HG02852 (cell line): ENCODE measurements at regions not wholly inside any gene's neighbourhood (a gene's known extent, or its start where the extent isn't known, plus 50 kb on each side); places are given as distances from the start of the nearest gene placed in this dataset.
"Not testable (repeated sequence)": the region's sequence is repeated elsewhere in the genome, so short reads cannot be mapped to it uniquely, and the experiment has no call there.

Experiments
- ATAC-seq: cut with Tn5 transposase; IDR thresholded peaks from one replicate; pipeline ENCODE4 v1.9.1; 2021; ENCODE audit warnings: mild to moderate bottlenecking, moderate library complexity; ENCODE audit not compliant: unreplicated experiment

DNA sequence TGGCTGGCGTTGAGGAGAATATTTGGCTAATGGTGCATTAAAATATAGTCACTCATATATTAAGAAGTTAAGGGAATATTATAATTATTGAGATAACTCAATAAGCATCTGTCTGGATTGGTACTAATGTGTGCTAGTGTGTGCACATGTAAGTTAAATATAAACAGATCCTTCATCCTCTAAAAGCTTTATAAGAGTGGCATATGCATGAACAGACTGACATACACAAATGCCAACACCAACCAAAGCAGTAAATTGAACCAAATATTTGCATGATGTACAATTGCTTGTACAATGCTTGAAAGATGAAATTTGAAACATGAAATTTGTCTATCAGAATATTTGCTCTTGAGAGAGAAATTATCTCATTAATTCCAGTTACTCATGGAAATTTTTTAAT, 344.9 kb downstream of the ADGRL2 start:
- ATAC-seq = no peak

DNA sequence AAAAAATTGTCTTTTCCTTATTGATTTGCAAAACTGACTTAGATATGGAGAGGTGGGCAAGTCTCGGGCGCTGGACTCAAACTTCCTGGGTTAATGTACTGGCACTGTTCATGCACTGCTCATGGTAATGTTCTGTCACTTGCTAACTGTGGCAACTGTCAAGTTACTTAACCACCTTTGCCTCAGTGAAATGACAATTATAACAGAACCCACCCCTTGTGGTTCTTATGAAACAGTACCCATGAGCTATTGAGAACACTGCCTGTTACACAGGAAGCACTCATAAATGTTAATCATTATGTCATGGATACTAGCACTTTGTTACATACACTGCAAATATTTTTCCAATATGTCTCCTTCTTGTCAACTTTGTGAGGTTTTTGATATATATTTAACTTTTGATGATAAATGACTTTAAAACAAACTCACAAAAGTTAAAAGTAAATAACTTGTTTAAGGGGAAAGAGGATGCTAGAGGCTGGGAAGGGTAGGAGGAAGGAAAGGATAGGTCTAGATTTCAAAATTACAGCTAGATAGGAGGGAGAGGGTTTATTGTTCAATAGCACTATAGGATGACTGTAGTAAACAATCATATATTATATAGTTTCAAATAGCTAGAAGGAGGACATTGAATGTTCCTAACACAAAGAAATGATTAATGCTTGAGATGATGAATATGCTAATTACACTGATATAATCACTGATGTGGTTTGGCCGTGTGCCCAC, 342.5 kb downstream of the ADGRL2 start:
- no peak for ATAC-seq

DNA sequence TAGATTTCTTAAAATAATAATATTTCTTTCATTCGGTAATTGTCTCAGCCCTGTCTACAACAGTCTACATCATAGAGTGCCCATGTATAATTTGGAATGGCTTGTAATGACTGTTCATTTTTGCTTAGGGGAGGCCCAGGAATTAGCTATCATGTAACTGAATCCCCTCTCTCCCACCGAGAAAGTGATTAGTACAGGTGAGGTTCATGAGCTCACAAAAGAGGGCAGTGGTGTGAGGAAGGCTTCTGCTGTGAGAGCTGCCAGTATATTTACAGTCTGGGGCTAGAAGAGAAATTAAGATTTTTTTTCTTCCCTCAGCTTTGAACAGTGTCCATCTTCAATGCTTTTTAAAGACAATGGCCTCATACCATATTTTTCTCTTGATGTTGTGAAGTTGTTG, 340.7 kb downstream of the ADGRL2 start:
- no peak for ATAC-seq

DNA sequence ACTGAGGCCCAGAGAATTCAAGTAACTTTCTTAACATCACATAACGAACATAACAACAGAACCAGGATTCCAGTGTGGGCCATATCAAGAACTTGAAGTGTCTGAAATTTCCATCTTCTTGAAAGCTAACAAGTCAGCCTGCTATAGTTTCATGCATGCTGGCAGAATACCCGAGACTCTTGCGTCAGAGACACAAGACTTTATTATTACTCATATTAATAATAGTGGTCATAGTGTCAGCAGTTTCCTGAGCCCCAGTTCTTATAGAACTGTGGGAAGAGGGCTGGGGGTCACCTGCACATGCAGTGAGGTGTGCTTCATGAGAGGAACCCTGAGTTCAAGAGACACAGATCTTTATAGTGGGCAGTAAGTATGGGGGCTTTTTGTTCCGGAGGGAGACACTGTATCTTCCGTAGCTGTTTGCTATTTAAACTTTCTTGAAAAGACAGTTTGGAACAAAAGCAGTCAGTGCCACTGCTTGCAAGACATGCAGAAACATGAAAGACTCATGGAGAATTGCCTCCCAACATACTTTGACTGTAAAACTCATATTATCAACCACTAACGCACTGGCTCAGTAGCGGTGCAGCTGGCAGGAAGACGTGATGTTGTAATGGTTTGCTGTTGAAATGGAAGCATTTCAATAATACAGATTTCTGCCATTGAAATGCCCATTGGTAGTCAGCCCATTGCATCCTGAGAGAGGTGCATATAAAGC, 339.2 kb downstream of the ADGRL2 start:
- no peak for ATAC-seq

DNA sequence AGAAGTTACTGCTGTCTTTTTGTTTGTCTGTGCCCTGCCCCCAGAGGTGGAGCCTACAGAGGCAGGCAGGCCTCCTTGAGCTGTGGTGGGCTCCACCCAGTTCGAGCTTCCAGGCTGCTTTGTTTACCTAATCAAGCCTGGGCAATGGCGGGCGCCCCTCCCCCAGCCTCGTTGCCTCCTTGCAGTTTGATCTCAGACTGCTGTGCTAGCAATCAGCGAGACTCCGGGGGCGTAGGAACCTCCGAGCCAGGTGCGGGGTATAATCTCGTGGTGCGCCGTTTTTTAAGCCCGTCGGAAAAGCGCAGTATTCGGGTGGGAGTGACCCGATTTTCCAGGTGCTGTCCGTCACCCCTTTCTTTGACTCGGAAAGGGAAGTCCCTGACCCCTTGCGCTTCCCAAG, 335.6 kb downstream of the ADGRL2 start:
- ATAC-seq = not testable (repeated sequence)

DNA sequence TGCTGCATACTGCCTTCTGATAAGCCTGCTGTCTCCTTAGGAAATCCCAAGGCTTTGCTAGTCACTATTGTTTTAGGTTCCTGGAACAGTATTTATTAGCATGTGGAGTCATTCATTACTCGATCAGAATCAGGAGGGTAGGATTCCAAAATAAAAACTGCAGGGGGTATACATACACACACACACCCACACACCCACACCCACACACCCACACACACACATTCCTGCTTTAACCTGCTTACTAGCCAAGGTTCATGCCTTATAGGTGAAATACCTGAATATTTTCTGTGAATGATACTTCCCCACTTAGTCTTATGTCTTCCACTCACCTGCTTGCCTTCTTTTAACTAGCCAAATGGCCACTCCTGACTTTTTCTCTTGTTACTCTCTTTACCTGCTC, 325.1 kb downstream of the ADGRL2 start:
- no peak for ATAC-seq

DNA sequence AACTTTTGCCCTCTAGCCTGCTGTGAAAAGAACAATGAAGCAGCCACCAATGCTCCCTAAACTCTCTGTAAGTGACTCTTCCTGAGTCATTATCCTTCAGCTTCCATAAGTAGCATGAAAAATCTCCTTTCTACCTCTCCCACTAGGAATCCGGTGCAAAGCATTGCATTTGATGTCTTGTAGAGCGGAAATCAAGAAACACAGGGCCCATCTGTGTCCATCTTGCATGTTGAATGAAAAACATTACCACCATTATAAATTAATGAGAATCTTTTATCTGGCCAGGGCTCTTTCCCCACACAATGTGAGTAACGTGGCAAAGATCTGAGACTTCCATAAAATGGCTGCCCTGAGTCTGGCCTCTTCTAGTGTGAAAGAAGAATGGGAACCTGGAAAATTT, 324.4 kb downstream of the ADGRL2 start:
- no peak for ATAC-seq

DNA sequence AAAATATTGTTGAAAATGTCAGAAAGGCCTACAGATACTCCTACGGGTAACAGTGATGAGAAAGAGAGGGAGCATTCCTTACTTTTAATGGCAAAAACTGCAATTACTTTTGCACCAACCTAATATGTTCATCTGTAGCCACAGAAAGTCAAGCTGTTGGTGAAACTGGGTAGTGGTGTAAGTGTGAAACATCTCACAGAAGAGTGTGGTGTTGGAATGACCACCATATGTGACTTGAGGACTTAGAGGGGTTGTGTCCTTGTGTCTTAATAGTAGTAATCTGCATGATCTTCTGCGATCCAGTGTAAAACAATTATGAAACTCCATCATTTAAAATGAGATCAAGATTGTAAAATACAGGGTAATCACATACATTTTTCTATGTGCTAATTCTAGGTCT, 320.7 kb downstream of the ADGRL2 start:
- no peak for ATAC-seq

DNA sequence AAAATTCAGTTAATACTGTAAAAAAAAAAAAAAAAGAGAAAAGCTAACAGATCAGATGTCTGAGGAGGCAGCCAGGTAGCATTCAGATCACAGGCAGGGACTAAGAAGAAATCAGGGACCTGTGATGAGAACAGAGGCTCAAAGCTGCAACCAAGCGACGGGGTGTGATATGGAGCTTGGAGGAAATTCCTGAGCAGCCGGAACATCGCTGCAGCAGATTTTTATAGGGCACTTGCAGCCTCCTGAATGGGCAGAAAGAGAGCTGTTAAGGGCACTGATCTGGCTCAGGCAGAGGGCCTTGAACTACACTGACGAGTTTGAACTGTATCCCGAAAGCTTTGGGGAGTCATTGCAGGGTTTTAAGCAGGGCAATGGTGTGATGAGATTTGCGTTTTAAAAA, 315.4 kb downstream of the ADGRL2 start:
- ATAC-seq = no peak

DNA sequence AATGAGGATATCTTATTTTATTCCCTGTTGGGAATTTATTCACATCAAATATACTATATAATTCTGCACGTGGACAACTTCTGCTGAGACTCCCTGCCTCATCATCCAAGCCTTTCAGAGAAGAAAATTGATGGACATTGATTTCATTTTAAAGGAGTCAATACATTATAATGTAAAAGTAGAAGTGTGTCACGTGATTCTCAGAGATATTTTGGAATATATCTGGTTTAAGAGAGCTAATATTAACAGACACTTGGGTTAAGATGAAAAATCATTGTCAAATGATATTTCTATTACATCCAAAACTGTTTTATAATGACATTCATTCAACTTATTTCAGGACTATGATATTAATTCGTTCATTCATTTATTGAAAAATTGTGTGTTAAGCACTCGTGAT, 314.2 kb downstream of the ADGRL2 start:
- no peak for ATAC-seq

DNA sequence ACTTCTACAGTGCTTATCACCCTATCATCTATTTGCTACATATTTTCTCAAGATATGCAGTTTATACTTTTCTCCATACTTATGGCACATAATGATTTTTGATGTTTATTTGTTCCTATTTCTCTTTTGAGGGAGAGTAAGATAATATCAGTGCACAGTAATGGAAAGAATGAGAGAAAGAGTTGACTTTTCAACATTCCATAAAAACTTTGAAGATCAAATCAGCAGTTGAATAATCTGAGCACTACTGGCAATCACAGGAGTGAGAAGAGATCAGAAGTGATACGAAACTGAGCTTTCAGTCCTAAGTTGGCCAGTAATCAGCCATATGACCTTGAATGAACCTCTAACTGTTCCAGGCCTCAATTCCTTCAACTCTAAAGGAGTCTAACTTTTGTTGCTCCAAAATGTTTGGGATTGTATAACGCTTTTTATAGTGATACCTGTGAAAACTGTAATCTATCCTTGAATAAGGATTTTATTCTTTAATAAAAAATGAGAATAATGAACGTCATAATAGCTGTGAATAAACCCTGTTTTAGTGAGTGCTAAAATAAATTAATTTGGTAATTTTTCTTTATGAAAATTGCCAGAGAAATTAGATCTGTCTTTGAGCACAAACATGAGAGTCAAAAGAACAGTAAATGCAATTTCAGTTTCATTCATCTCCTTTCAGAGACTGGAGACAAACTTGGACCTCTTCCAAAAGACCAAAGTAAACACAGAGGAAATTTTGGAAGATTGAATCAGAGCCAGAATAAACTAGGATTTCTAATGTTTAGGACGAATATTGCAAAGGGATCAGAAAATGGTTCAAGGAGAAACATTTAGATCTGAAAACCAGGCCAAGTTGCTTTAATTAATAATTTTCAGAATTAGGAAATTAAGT, 309.9 kb downstream of the ADGRL2 start:
- no peak for ATAC-seq

DNA sequence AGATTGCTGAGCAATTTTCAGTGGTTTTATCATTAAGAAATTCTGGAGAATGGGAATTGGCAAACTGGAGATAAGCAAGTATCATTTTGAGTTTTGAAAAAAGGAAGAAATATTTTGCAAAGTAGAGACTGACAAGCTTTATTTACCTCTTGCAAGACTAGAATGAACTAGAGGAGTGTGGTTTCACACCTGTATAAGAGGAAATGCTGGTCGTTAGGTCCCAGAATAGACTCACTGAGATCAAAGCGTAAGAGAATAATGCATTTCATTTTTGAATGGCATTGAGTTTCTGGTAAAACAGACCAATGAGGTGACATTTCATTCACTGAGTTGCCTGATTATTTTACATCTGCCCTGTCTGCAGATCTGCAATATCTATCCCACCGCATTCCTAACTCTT, 308.1 kb downstream of the ADGRL2 start:
- no peak for ATAC-seq

DNA sequence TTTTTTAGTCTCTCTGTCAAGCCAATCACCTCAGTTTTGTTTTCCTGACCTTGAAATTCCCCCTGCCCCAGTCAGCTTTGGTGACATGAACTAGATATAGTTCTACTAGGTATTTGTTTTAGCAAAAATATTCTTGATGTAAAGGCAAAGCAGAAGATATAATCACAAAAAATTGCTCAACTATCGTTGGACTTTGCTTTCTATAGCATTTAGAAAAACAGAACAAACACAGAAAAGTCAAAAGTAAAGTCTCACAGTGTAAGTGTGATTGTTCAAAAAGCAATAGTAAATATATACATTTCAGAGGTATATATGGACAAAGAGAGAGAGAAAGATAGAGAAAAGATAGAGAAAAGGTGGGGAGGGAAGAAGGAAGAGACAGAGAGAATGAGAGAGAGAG, 305.9 kb downstream of the ADGRL2 start:
- ATAC-seq = no peak

DNA sequence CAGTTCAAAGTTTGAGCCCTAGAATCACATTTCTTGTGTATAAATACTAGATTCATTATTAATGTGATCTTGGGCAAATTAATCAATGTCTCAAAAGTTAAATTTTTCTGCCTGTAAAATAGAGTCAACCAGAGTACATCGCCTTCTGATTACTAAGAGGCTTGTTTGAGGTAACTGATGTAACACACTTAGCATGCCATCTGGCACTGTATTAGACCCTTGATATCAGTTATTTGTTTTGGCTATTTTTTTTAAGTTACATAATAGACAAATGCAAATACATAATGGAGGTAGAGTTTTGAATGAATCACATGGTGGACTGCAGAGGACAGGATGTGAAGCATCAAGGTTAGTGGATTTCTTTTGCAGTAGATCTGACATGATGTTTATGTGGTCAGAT, 298.4 kb downstream of the ADGRL2 start:
- ATAC-seq = no peak

DNA sequence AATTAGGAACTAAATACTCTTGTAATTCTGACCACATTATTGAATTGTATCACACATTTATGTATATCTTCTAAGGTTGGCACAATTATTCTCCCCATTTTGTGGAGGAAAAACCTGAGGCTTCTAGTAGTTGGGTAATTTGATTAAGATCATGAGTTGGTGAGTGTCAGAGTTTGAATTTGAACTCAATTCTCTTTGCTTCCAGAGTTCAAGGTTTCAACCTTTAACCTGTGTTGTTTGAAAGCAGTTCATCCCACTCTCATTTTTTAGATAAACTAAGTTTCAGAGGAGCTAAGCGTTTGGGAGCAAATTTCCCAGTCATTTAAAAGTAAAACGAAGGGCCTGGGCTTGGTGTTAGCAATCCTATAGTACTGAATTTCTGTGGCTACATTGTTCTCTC, 293.4 kb downstream of the ADGRL2 start:
- no peak for ATAC-seq

DNA sequence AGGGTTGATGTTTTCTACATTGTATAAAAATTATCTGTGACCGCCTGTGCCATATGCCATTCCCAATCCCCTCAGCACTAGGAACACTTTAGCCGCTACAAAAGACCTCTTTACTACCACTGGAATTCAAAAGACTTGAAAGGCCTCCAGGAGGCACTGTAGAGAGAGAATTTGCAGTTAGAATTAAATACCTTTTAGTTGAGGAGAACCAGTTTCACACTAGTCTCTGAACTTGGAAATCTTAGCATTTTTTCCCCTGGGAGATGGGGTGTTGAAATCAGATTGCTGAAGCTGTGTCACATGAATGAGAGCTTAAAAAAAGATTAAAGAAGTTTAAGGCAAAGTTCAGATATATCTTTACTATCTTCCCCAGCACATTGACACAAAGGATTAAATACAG, 291.0 kb downstream of the ADGRL2 start:
- ATAC-seq = no peak

DNA sequence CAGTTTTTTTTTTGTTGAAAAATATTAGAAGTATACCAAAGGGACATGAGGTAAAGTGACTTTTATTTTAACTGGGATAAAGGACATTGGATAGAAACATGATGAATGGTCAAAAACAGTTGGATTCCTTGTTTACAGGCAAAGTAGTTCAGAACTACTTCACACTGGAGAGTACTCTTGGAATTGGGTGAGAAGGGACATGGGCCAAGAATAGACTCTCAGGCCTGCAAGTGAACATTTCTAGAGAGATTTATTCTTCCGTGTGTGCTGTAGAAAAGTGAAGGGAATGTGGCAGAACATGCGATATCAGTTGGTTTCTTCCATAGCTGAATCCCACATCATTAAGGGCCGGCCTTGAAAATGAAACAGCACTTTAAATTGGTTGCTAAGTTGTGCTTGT, 290.5 kb downstream of the ADGRL2 start:
- ATAC-seq = no peak

DNA sequence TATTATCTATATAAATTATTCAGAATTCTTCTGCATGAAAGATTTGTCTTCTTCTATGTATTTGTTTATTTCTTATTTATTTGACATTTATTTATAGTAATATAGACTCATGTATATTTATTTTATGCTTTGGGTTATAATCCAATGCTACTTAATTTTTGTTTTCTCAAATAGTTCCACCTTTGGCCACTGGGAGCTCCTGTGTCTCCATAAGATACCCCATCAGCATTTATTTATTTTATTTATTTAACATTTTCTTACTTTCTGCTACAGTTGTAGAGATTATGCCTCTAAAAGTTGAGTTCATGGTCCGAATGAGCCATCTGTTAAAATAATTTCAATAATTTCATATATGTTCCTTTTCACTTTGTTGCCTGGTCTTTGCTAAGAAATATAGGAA, 289.4 kb downstream of the ADGRL2 start:
- no peak for ATAC-seq

DNA sequence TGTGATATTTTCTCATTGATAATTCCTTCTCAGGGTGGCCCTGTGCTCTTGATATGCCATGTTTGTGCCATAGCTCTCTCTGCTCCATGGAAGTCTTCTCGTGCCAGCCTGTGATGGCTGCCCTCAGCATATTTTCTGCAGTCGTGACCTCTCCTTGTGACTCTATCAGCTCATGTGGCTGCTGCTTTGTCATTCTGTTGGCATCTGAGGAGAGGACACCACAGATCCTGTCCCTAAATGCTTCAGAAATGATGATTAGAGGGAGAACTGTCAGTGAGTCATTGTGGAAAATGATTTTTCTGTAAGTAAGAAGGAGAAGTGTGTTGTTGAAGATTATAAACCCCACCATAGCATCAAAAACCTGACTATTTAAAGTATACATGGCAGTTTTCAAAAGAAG, 286.0 kb downstream of the ADGRL2 start:
- ATAC-seq = no peak

DNA sequence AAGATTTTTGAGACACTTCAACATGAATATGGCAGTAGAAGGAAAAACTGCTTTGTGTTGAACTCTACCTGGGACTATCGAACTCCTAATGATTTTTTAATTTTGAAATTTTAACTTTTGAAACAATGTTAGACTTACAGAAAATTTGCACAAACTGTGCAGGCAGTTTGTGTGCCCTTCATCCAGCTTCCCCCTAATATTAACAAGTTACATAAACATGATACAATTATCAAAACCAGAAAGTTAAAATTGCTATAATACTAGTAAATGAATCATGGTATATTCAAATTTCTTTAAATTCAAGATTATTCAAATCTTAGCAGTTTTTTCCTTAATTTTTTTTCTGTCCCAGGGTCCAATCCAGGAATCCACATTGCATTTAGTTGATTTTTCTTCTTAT, 278.9 kb downstream of the ADGRL2 start:
- ATAC-seq = no peak

DNA sequence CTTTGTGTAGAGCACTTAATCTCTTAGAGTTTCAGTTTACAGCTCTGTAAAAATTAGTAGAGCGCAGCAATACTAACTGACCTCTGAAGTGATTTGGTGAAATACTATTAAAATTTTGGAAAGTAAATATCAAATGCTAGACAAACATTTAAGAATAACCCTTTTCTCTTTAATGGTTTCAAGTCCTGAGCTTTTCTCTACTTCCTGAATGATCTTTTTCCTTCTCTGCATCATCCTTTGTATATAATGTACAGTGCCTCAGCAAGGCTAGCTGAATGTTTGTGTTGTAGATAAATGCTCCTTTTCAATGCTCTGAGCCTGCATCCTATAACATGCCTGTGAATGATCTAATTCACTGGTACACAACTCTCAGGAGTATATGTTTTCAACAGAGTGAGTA, 272.9 kb downstream of the ADGRL2 start:
- no peak for ATAC-seq

DNA sequence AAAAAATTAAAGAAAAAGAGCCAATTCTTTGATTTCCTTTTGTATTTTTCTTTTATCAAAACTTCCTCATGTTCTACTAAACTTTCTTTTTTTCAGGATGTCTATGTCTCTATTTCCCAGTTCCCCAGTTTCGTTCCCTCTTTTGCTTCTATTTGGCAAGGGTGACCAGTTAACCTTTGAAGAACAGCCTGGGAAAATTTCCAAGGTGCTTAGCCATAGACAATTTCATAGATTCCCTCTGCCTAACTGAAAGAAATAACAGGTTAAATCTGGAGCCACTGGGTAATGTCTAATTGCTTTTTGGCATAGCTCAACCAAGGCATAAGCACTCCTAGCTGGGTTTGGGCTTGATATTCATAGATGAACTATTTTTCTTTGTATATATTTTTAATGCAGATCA, 272.3 kb downstream of the ADGRL2 start:
- no peak for ATAC-seq
